CD4-positive, alpha-beta T cell treated with Interleukin-4 for 4 hours (primary cell): ENCODE measurements at regions not wholly inside any gene's neighbourhood (a gene's known extent, or its start where the extent isn't known, plus 50 kb on each side); places are given as distances from the start of the nearest gene placed in this dataset.

Experiments used
- DNase-seq: peaks from one replicate; pipeline ENCODE4 v3.0.0-alpha.2; 2020

DNA sequence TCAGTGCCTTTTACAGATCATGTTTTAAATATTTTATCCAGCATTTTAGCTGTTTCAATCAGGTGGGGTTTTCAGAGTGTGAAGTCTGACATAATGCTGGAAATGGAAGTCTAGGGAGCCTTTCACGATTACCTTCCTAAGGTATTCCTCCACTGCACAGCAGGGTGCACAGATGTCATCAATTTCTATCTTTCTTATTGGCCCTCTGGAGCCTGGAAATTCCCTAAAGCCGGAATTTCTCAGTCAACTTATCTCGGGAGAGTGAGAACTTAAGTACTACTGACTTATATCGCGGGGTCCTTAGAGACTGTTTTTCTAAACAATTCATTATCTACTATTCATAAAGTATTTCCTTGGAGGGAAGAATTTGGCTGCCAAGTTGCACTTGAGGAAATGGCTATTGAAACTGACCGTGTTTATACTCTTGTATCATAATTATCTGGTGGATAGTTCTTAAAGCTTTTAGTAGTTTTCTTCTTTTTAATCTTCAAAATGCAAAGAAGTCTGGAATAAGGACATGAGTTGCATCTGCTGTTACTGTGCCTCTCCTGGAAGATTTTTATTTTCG, 311.8 kb upstream of the B3GALT2 start:
- no peak for DNase-seq

DNA sequence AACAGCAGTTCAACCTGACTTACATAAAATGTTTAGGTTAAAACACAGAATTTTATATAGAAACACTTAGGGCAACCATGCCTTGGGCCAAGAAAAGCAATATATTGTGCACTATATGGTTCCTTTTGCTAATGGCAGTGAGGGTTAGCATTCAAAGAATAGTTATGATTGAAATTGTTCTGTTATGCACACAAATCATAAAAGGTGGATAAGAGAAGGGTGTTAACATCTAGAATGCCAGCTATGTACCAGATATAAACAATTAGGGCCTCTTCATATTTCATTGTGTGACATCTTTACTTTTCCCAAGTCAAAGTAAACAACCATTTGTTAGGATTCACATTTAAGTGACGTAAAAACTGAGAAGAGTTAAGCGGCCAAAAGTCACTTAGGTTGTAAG, 308.0 kb upstream of the B3GALT2 start:
- no peak for DNase-seq

DNA sequence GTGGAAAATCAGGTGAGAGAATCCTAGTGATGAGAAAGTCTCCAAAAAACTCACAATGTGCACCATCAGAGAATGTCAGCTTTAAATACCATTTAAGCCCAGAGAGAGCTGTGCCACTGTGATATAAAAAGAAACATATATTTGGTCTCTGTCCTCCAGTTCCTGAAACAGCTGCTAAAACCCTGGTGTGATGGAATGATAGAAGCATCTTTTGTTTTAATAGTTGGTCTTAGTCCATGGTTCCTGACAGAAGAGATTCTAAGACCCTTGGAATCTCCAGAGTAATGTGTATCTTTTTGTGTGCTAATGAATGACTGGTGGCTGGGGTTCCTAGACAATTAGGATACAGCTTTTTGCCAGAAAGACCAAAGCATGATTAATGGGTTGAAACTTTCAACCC, 302.8 kb upstream of the B3GALT2 start:
- DNase-seq = no peak

- no peak for DNase-seq
These were observed 301.3 kb upstream of the B3GALT2 start for GRCh38 chr1:193487722-193488121.

DNA sequence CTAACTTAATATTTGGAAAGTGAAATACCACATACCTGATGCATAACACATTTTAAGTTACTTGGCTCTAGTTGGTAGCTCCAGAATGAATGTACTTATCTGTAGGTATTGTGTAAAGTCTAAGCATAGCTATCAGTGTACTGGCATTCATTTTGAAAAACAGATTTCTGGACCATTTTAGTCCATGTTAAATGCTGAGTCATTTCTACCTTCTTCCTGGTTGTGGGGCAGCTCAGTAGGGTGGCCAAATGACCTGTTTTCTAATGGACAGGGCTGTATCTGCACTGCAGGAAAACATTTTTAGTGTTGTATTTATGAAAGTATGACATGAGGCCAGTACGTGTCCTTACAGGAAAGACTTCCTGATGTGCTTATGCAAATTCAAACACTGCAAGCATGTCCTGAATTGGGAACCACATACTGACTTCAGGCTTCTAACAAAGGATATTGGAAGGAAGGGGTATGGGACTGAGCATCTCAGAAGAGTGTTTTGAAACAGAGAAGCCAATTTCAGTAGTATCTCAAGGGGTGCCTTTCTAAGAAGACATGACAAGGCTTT, 300.3 kb upstream of the B3GALT2 start:
- no peak for DNase-seq

GRCh38 chr1:193480755-193481154, 294.3 kb upstream of the B3GALT2 start:
- no peak for DNase-seq

DNA sequence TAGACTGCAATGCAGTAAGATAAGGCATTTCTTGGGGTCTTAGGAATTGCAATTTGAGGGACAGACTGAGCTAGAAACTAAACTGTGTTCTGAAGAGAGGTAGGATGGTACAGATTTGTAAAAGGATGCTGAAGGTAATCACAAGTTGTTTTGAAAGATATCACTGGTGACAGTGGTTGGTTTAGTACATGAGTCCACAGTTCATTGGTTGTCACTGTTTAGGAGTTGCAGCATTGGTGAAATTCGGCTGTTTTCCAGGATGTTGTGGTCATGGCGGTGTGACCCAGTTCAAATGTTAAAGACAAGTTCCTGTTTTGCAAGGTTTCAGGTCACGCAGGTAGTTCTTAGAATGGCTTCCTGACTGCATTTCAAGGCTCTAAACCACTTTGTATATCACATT, 292.8 kb upstream of the B3GALT2 start:
- DNase-seq = peak; percentile 93

GRCh38 chr1:193476748-193477147, 290.3 kb upstream of the B3GALT2 start:
- no peak for DNase-seq

GRCh38 chr1:193473932-193474331, 287.5 kb upstream of the B3GALT2 start:
- DNase-seq = no peak

DNA sequence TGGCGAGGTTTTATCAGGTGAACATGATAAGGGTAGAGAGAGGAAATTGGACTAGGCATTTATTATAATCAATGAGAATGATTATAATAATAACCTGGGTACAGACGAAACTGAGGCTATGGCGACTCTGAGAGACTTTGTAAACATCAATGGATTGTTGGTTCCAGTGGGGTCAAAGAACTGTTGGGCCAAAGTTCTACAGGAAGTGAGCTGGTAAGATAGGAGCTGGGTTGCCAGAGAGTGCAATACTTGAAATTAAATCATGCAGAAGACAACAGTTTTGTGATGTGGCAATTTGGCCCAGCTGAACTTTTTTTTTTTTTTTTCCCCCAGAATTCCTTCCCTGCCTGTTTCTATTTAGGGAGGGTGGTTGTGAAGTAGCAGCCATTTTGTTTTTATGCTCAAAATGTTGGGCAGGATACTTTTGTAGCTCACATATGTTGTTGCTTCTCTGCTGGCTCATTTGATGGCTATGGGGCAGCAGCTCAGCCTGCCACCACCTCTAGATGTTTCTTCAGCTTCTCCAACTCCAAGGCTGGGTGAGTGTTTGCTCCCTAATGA, 286.5 kb upstream of the B3GALT2 start:
- no peak for DNase-seq

GRCh38 chr1:193472430-193472829, 286.0 kb upstream of the B3GALT2 start:
- no peak for DNase-seq

DNA sequence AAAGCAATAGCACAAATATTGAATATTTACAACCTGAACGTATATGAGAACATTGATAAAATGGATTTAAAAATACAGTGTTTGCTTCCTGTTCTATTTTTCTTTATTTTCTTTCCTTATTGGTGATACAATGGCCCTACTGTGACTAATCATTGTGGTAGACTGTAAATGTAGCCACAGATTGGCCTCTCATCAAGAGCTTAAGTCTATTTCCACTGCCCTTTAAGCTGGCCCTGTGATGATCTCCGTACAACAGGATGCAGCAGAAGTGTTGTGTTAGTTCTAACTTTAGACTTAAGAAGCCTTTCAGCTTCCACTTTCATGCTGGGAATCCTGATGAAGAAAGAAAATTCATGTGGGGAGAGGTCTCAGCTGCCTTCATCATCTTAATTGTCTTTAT, 285.6 kb upstream of the B3GALT2 start:
- DNase-seq = no peak

DNA sequence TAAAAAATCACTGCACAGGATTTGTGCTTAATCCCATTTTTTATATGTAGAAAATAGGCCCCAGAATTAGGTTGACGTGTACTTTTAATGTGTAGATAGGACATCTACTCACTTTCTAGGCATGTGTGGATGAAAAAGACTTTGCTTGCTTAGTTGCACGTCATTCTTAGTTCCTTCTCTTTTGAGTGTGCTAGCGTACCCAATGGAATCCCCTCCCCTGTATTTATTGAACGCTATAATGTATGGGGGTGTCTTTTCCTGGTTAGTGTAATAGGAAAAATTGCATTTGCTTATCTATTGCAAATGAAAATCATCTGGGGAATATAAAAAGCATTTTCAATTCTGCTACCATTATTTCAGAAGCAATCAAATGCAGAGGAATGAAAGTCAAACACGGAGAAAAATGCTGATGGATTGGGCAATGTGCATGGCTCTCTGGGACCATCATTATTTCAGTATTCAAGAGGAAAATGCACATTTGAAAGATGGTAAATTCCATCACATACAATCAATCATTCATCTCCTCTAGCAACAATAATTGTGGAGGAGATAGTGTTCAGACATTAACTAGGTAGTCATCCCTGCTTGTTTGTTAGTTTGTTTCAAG, 277.0 kb upstream of the B3GALT2 start:
- no peak for DNase-seq

DNA sequence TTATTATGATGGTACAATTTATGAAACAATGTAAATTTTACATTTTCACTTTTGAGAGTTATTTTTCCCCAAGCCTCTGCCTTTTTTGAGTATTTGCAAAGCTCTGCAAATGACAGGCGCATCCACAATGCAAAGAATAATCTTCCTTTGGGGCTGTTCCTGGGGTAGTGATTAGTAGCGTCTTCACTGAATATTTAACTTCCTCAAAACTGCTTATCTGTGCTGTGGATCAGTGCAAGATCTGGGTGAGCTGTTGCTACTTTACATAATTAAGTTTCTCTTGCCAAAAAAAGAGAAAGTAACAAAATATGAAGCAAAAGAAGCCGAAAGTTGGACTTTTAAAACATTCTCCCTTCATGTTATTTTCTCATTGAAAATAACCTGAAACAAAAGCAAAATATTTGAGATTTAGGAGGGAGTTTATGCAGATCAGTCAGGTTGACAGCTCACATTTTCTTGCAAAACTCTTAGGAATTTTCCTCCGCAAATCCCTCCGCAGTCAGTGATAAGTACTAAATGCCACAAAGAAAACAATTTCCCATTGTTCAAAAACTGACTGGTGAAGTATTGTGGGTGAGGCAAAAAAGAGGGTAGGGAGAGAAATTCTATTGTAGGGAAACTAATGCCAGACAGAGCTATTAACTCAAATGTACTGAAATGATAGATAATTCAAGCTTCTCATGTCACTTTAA, 276.4 kb upstream of the B3GALT2 start:
- DNase-seq = peak; percentile 62

DNA sequence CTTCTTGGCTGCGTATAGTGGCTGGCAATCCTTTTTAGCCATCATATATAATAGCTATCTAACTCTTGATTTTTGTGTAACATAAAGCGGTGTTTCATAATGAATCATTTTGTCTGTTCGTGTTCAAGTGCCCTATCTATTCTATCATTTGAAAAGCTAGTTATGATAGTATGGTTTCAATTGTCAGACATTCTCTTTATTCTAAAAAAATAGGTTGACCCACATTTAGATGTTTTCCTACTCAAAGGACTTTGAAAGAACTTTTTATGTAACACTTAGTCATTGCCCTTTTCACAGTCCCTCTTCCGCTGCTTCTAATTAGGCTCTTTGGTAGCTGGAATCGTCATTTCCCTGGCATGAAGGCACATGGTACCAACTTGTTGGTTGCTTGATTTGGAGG, 272.2 kb upstream of the B3GALT2 start:
- peak; percentile 83 for DNase-seq

GRCh38 chr1:193457676-193458075, 271.3 kb upstream of the B3GALT2 start:
- DNase-seq = peak; percentile 83

GRCh38 chr1:193456811-193457280, 270.4 kb upstream of the B3GALT2 start:
- no peak for DNase-seq

GRCh38 chr1:193451606-193452005, 265.2 kb upstream of the B3GALT2 start:
- DNase-seq = no peak

- no peak for DNase-seq
These were observed 264.6 kb upstream of the B3GALT2 start for GRCh38 chr1:193451001-193451400.

DNA sequence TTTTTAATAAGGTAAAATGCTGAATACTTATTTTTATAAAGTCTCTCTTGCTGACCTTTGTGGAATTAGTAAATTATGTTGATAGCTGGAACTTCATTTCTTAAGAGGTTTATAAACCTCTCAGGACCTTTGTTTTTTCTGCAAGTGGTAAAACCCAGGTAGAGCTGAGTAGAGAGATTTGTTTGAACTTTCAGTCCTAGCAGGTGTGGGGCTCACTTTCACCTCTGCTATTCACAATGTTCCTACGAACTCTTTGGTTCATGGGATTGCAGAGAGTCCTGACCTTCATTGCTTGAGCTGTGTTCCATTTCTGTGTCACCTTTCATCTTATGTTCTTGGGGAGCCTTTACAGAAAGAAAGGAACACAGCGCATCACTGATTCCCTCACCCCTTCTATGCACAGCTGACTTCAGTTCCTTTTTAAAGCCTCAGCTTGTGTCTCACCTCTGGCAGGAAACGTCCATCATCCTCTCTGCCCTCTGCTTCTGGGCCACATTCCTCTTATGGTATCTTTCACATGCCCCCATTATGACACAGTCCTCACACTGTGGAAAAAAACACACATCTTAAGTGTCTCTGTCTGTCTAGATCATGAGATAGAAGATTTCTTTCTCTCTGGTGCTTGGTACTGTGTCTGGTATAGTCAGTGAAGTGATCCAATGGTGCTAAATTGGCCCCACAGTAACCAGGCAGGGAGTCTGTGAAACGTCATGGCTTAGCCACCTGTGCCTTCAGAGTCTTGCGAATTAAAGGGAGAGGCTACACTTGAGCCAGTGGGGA, 262.5 kb upstream of the B3GALT2 start:
- peak; percentile 63 for DNase-seq

DNA sequence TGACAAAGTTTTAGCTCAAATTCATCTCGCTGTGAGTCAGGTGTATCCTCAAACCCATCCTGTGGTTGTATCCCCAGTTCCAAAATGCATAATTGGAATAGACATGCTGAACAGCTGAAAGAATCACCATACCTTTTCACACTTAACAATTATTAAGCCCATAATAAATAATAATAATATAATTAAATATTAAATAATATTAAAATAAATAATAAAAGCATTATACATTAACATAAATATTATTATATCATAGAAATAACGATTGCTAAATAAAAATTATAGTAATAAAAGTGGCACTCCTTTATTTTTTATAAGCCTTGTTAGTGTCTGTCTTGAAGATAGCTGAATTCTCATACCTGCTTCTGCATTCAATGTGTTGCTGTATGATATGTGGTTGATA, 257.5 kb upstream of the B3GALT2 start:
- no peak for DNase-seq

GRCh38 chr1:193438771-193439170, 252.4 kb upstream of the B3GALT2 start:
- DNase-seq = no peak

- no peak for DNase-seq
These were observed 251.9 kb upstream of the B3GALT2 start for GRCh38 chr1:193438312-193438711.
